NCI-H128 (cell line): ENCODE measurements at regions not wholly inside any gene's neighbourhood (a gene's known extent, or its start where the extent isn't known, plus 50 kb on each side); places are given as distances from the start of the nearest gene placed in this dataset.
"Not testable (repeated sequence)": the region's sequence is repeated elsewhere in the genome, so short reads cannot be mapped to it uniquely, and the experiment has no call there.

Experiments
- DNase-seq: peaks from one replicate; lab custom pipeline; 2025; ENCODE audit not compliant: unreplicated experiment; lab: John Stamatoyannopoulos, UW

- DNase-seq = no peak
These were observed 223.8 kb upstream of the ECI2 start for GRCh38 chr6:4359108-4359730.

GRCh38 chr6:4358414-4359107 is 223.2 kb upstream of the ECI2 start:
- no peak for DNase-seq

GRCh38 chr6:4357660-4358152 is 222.3 kb upstream of the ECI2 start:
- DNase-seq = not testable (repeated sequence)

GRCh38 chr6:4356899-4357659 is 221.7 kb upstream of the ECI2 start:
- DNase-seq = no peak

GRCh38 chr6:4355241-4355640 is 219.9 kb upstream of the ECI2 start:
- DNase-seq = no peak

- no peak for DNase-seq
These were observed 218.8 kb upstream of the ECI2 start for GRCh38 chr6:4354181-4354580.

GRCh38 chr6:4352731-4353130 is 217.4 kb upstream of the ECI2 start:
- no peak for DNase-seq

- DNase-seq = no peak
These were observed 216.9 kb upstream of the ECI2 start for GRCh38 chr6:4352322-4352669.

- no peak for DNase-seq
These were observed 216.3 kb upstream of the ECI2 start for GRCh38 chr6:4351520-4352321.

GRCh38 chr6:4350567-4351519 is 215.5 kb upstream of the ECI2 start:
- DNase-seq = no peak

GRCh38 chr6:4349931-4350330 is 214.6 kb upstream of the ECI2 start:
- no peak for DNase-seq

GRCh38 chr6:4349323-4349722 is 213.9 kb upstream of the ECI2 start:
- no peak for DNase-seq

GRCh38 chr6:4348462-4349112 is 213.2 kb upstream of the ECI2 start:
- DNase-seq = no peak

- DNase-seq = no peak
These were observed 212.5 kb upstream of the ECI2 start for GRCh38 chr6:4347877-4348276.

- no peak for DNase-seq
These were observed 211.4 kb upstream of the ECI2 start for GRCh38 chr6:4346659-4347333.

GRCh38 chr6:4345543-4345942 is 210.2 kb upstream of the ECI2 start:
- no peak for DNase-seq

GRCh38 chr6:4344317-4344899 is 209.0 kb upstream of the ECI2 start:
- DNase-seq = no peak

- no peak for DNase-seq
These were observed 207.2 kb upstream of the ECI2 start for GRCh38 chr6:4342407-4343137.
